Astrocyte (in vitro differentiated cells and primary cell): ENCODE measurements at regions not wholly inside any gene's neighbourhood (a gene's known extent, or its start where the extent isn't known, plus 50 kb on each side); places are given as distances from the start of the nearest gene placed in this dataset.
A peak's percentile ranks its signal among the peaks of the same experiment; 100 is the strongest.

Experiments used
- DNase-seq: peaks from one replicate; pipeline ENCODE4 v3.0.0-alpha.2; 2010; ENCODE audit warnings: low read depth
- FAIRE-seq: peaks from 2 replicates; lab custom pipeline; 2011; peaks lifted over from hg19 to GRCh38; lab: Jason Lieb, UNC
- H2AFZ ChIP-seq: 2 replicates; pipeline ENCODE4 v1.6.0; 2012; ENCODE audit warnings: low read depth, low read length, inconsistent platforms
- H3K27ac ChIP-seq: 2 replicates; pipeline ENCODE4 v1.5.1; 2011; ENCODE audit warnings: low read depth, low read length, inconsistent platforms
- H3K27me3 ChIP-seq: 2 replicates; pipeline ENCODE4 v1.6.0; 2011; ENCODE audit warnings: low read length, inconsistent platforms; ENCODE audit not compliant: insufficient read depth
- H3K36me3 ChIP-seq: 2 replicates; pipeline ENCODE4 v1.5.1; 2011; ENCODE audit warnings: low read length, inconsistent platforms; ENCODE audit not compliant: insufficient read depth
- H3K4me1 ChIP-seq: 2 replicates; pipeline ENCODE4 v1.5.1; 2011; ENCODE audit warnings: low read length, inconsistent platforms; ENCODE audit not compliant: insufficient read depth
- H3K4me2 ChIP-seq: 2 replicates; pipeline ENCODE4 v1.6.0; 2012; ENCODE audit warnings: low read length, inconsistent platforms
- H3K4me3 ChIP-seq: 2 replicates; pipeline ENCODE4 v1.5.1; 2011; ENCODE audit warnings: low read depth, mild to moderate bottlenecking, low read length, inconsistent platforms; ENCODE audit not compliant: insufficient read depth
- H3K79me2 ChIP-seq: 2 replicates; pipeline ENCODE4 v1.6.0; 2012; ENCODE audit warnings: mild to moderate bottlenecking, low read length, inconsistent platforms; ENCODE audit not compliant: insufficient read depth
- H3K9ac ChIP-seq: 2 replicates; pipeline ENCODE4 v1.6.0; 2012; ENCODE audit warnings: mild to moderate bottlenecking, low read length, inconsistent platforms
- H3K9me3 ChIP-seq: 2 replicates; pipeline ENCODE4 v1.5.1; 2012; ENCODE audit warnings: low read depth, mild to moderate bottlenecking, low read length, inconsistent platforms; ENCODE audit not compliant: insufficient read depth
- H4K20me1 ChIP-seq: 2 replicates; pipeline ENCODE4 v1.6.0; 2012; ENCODE audit warnings: low read length, inconsistent platforms; ENCODE audit not compliant: insufficient read depth
- H3K27ac Mint-ChIP-seq: one replicate; pipeline ENCODE4 v1.8.0; 2021; ENCODE audit warnings: mild to moderate bottlenecking, mixed read lengths; ENCODE audit not compliant: unreplicated experiment
- H3K27me3 Mint-ChIP-seq: one replicate; pipeline ENCODE4 v1.8.0; 2021; ENCODE audit warnings: low read depth, mixed read lengths; ENCODE audit not compliant: unreplicated experiment
- H3K36me3 Mint-ChIP-seq: one replicate; pipeline ENCODE4 v1.8.0; 2021; ENCODE audit warnings: low read depth, mixed read lengths; ENCODE audit not compliant: unreplicated experiment
- H3K4me1 Mint-ChIP-seq: one replicate; pipeline ENCODE4 v1.8.0; 2021; ENCODE audit warnings: low read depth, mixed read lengths; ENCODE audit not compliant: unreplicated experiment
- H3K4me3 Mint-ChIP-seq: one replicate; pipeline ENCODE4 v1.8.0; 2021; ENCODE audit warnings: mild to moderate bottlenecking, moderate library complexity, mixed read lengths; ENCODE audit not compliant: unreplicated experiment
- H3K9me3 Mint-ChIP-seq: one replicate; pipeline ENCODE4 v1.8.0; 2021; ENCODE audit warnings: mild to moderate bottlenecking, mixed read lengths; ENCODE audit not compliant: unreplicated experiment
- CTCF ChIP-seq: IDR thresholded peaks from 2 replicates; pipeline ENCODE4 v1.5.1; 2011; ENCODE audit warnings: low read depth, mild to moderate bottlenecking, inconsistent platforms, low read length, moderate library complexity; ENCODE audit not compliant: insufficient read depth
- EZH2 ChIP-seq: IDR thresholded peaks from 2 replicates; pipeline ENCODE4 v1.6.1; 2012; ENCODE audit warnings: mild to moderate bottlenecking, low read length, inconsistent platforms; ENCODE audit not compliant: insufficient read depth

GRCh38 chr17:64778240-64779097 lies 116.4 kb upstream of the SMURF2 start:
- H3K4me2 ChIP-seq = peak overlapping the region; percentile 87
- peaks cover 38% of the 10 kb centered on the region for H3K4me1 ChIP-seq
- no peaks in the 10 kb centered on the region for H3K36me3 ChIP-seq
- DNase-seq (no peak), FAIRE-seq (no peak)
- no peaks in the 10 kb centered on the region for H3K9me3 ChIP-seq
- no peak overlapping the region for H2AFZ ChIP-seq
- H3K4me3 Mint-ChIP-seq = peak overlapping the region; percentile 73
- H3K4me1 Mint-ChIP-seq = peaks cover 12% of the 10 kb centered on the region
- H4K20me1 ChIP-seq = peaks cover 14% of the 10 kb centered on the region
- peaks cover 12% of the 10 kb centered on the region for H3K27me3 Mint-ChIP-seq
- H3K27ac ChIP-seq = no peak overlapping the region
- H3K27me3 ChIP-seq = peaks cover 26% of the 10 kb centered on the region
- no peak overlapping the region for H3K9ac ChIP-seq
- H3K36me3 Mint-ChIP-seq = peaks cover 2% of the 10 kb centered on the region
- TF ChIP-seq CTCF (no peak), EZH2 (peak; percentile 68)
- H3K79me2 ChIP-seq = no peaks in the 10 kb centered on the region
- peak overlapping the region; percentile 33 for H3K4me3 ChIP-seq
- no peaks in the 10 kb centered on the region for H3K9me3 Mint-ChIP-seq
- H3K27ac Mint-ChIP-seq = no peak overlapping the region

- peak overlapping the region; percentile 73 for H3K4me3 Mint-ChIP-seq
Observed at GRCh38 chr17:64777415-64778239, 115.5 kb upstream of the SMURF2 start.

More at GRCh38 chr17:64777415-64778239, 115.5 kb upstream of the SMURF2 start:
- peaks cover 12% of the 10 kb centered on the region for H3K27me3 Mint-ChIP-seq
- Histone ChIP-seq H3K9me3 (no peaks in the 10 kb centered on the region), H3K9ac (no peak overlapping the region), H3K4me3 (peak overlapping the region; percentile 37), H3K36me3 (no peaks in the 10 kb centered on the region), H3K27me3 (peaks cover 26% of the 10 kb centered on the region), H3K27ac (no peak overlapping the region), H4K20me1 (peaks cover 14% of the 10 kb centered on the region), H3K4me2 (peak overlapping the region; percentile 87), H3K79me2 (no peaks in the 10 kb centered on the region), H2AFZ (no peak overlapping the region), H3K4me1 (peaks cover 38% of the 10 kb centered on the region)
- no peaks in the 10 kb centered on the region for H3K9me3 Mint-ChIP-seq
- H3K27ac Mint-ChIP-seq = no peak overlapping the region
- no peak for FAIRE-seq
- peaks cover 2% of the 10 kb centered on the region for H3K36me3 Mint-ChIP-seq
- TF ChIP-seq CTCF (no peak), EZH2 (no peak)
- DNase-seq = no peak
- H3K4me1 Mint-ChIP-seq = peaks cover 12% of the 10 kb centered on the region
